CD4-positive, CD25-positive, alpha-beta regulatory T cell (primary cell): ENCODE measurements at regions not wholly inside any gene's neighbourhood (a gene's known extent, or its start where the extent isn't known, plus 50 kb on each side); places are given as distances from the start of the nearest gene placed in this dataset.

Source experiments
- ATAC-seq, 2 donors: fragments of 150-1000 bp; cut with Tn5 transposase; one replicate each; pipeline ENCODE4 v1.10.0; 2021; ENCODE audit warnings: low read depth in 2 of 2, moderate number of reproducible peaks in 2 of 2, moderate library complexity in 1 of 2
- DNase-seq, 3 donors: peaks; one replicate each; pipeline versions ENCODE4 v3.0.0 to v3.0.0-alpha.2; 2012 to 2022; ENCODE audit warnings: mixed read lengths in 1 of 3
- H3K27ac ChIP-seq: one replicate; pipeline ENCODE4 v1.7.0; 2013; ENCODE audit warnings: mild to moderate bottlenecking, low read length; ENCODE audit not compliant: insufficient read depth, poor library complexity, severe bottlenecking
- H3K27me3 ChIP-seq: one replicate; pipeline ENCODE4 v1.7.0; 2013; ENCODE audit warnings: low read length; ENCODE audit not compliant: control insufficient read depth, insufficient read depth
- H3K36me3 ChIP-seq: one replicate; pipeline ENCODE4 v1.7.0; 2013; ENCODE audit warnings: mild to moderate bottlenecking, low read length, moderate library complexity; ENCODE audit not compliant: control insufficient read depth, insufficient read depth
- H3K4me1 ChIP-seq: 2 replicates; pipeline ENCODE4 v1.7.0; 2013; ENCODE audit warnings: mild to moderate bottlenecking, low read length; ENCODE audit not compliant: insufficient read depth, control insufficient read depth, poor library complexity, severe bottlenecking
- H3K4me3 ChIP-seq: one replicate; pipeline ENCODE4 v1.7.0; 2013; ENCODE audit warnings: low read depth, mild to moderate bottlenecking, low read length, moderate library complexity
- H3K9me3 ChIP-seq, 2 experiments: 1 replicate in 1 of 2; 2 replicates in 1 of 2; pipeline ENCODE4 v1.7.0; 2013; ENCODE audit warnings: low read length in 2 of 2, mild to moderate bottlenecking in 1 of 2, moderate library complexity in 1 of 2; ENCODE audit not compliant: control insufficient read depth in 2 of 2
- H3K27ac Mint-ChIP-seq, 3 donors: one replicate each; pipeline ENCODE4 v1.8.0; 2020 to 2022; ENCODE audit warnings: mild to moderate bottlenecking in 3 of 3, mixed read lengths in 3 of 3, moderate library complexity in 2 of 3
- H3K27me3 Mint-ChIP-seq: one replicate; pipeline ENCODE4 v1.8.0; 2022; ENCODE audit warnings: mild to moderate bottlenecking, mixed read lengths
- H3K36me3 Mint-ChIP-seq: one replicate; pipeline ENCODE4 v1.8.0; 2020; ENCODE audit warnings: mixed read lengths
- H3K4me1 Mint-ChIP-seq, 4 donors: one replicate each; pipeline ENCODE4 v1.8.0; 2020 to 2022; ENCODE audit warnings: mixed read lengths in 4 of 4, mild to moderate bottlenecking in 1 of 4
- H3K4me3 Mint-ChIP-seq, 4 donors: one replicate each; pipeline ENCODE4 v1.8.0; 2020 to 2022; ENCODE audit warnings: mild to moderate bottlenecking in 4 of 4, mixed read lengths in 4 of 4, moderate library complexity in 3 of 4
- H3K9me3 Mint-ChIP-seq, 7 donors: one replicate each; pipeline ENCODE4 v1.8.0; 2020 to 2022; ENCODE audit warnings: mixed read lengths in 7 of 7, mild to moderate bottlenecking in 3 of 7, moderate library complexity in 2 of 7

GRCh38 chr14:34361504-34362011, 100.5 kb downstream of the SPTSSA start:
- H3K9me3 ChIP-seq: no peaks in the 10 kb centered on the region
- DNase-seq: no peak
- no peak overlapping the region for H3K4me3 ChIP-seq
- H3K9me3 Mint-ChIP-seq: no peaks in the 10 kb centered on the region
- H3K27me3 ChIP-seq: peaks cover 2% of the 10 kb centered on the region
- no peak overlapping the region for H3K27ac Mint-ChIP-seq
- H3K36me3 ChIP-seq: no peaks in the 10 kb centered on the region
- H3K4me1 Mint-ChIP-seq: no peaks in the 10 kb centered on the region
- H3K36me3 Mint-ChIP-seq: no peaks in the 10 kb centered on the region
- peaks cover 4% of the 10 kb centered on the region for H3K27me3 Mint-ChIP-seq
- no peak for ATAC-seq
- no peaks in the 10 kb centered on the region for H3K4me1 ChIP-seq
- H3K27ac ChIP-seq: no peak overlapping the region
- H3K4me3 Mint-ChIP-seq: no peak overlapping the region

- Mint-ChIP-seq H3K9me3 (no peaks in the 10 kb centered on the region), H3K27ac (no peak overlapping the region), H3K4me1 (no peaks in the 10 kb centered on the region), H3K4me3 (no peak overlapping the region), H3K36me3 (no peaks in the 10 kb centered on the region), H3K27me3 (no peaks in the 10 kb centered on the region)
- H3K36me3 ChIP-seq: no peaks in the 10 kb centered on the region
- no peak for ATAC-seq
- H3K4me3 ChIP-seq: no peak overlapping the region
- no peak overlapping the region for H3K27ac ChIP-seq
- peaks cover 2% of the 10 kb centered on the region for H3K27me3 ChIP-seq
- no peak for DNase-seq
- H3K9me3 ChIP-seq: no peaks in the 10 kb centered on the region
- no peaks in the 10 kb centered on the region for H3K4me1 ChIP-seq
These were observed 102.5 kb downstream of the SPTSSA start for GRCh38 chr14:34359420-34360117.

GRCh38 chr14:34356264-34356654, 105.8 kb downstream of the SPTSSA start:
- no peaks in the 10 kb centered on the region for H3K27me3 ChIP-seq
- no peak overlapping the region for H3K4me3 ChIP-seq
- no peak overlapping the region for H3K4me3 Mint-ChIP-seq
- H3K9me3 ChIP-seq: no peaks in the 10 kb centered on the region
- H3K27me3 Mint-ChIP-seq: no peaks in the 10 kb centered on the region
- no peaks in the 10 kb centered on the region for H3K36me3 Mint-ChIP-seq
- no peak overlapping the region for H3K27ac ChIP-seq
- no peak for ATAC-seq
- no peak for DNase-seq
- H3K27ac Mint-ChIP-seq: peak overlapping the region in 1 of 3 donors; percentile 22
- H3K4me1 Mint-ChIP-seq: no peaks in the 10 kb centered on the region
- no peaks in the 10 kb centered on the region for H3K36me3 ChIP-seq
- no peaks in the 10 kb centered on the region for H3K4me1 ChIP-seq
- H3K9me3 Mint-ChIP-seq: no peaks in the 10 kb centered on the region

GRCh38 chr14:34355584-34356263, 106.3 kb downstream of the SPTSSA start:
- no peak for ATAC-seq

GRCh38 chr14:34354556-34354955, 107.5 kb downstream of the SPTSSA start:
- H3K4me3 ChIP-seq: no peak overlapping the region
- no peak for DNase-seq
- Mint-ChIP-seq H3K4me1 (no peaks in the 10 kb centered on the region), H3K27ac (no peak overlapping the region), H3K9me3 (no peaks in the 10 kb centered on the region), H3K36me3 (no peaks in the 10 kb centered on the region), H3K4me3 (no peak overlapping the region), H3K27me3 (no peaks in the 10 kb centered on the region)
- no peak for ATAC-seq
- no peaks in the 10 kb centered on the region for H3K36me3 ChIP-seq
- no peaks in the 10 kb centered on the region for H3K27me3 ChIP-seq
- no peak overlapping the region for H3K27ac ChIP-seq
- no peaks in the 10 kb centered on the region for H3K4me1 ChIP-seq
- H3K9me3 ChIP-seq: no peaks in the 10 kb centered on the region

More at GRCh38 chr14:34355584-34356263, 106.3 kb downstream of the SPTSSA start:
- Mint-ChIP-seq H3K4me3 (no peak overlapping the region), H3K27me3 (no peaks in the 10 kb centered on the region), H3K9me3 (no peaks in the 10 kb centered on the region), H3K4me1 (no peaks in the 10 kb centered on the region), H3K36me3 (no peaks in the 10 kb centered on the region), H3K27ac (peak overlapping the region in 1 of 3 donors; percentile 22)
- no peaks in the 10 kb centered on the region for H3K36me3 ChIP-seq
- H3K4me3 ChIP-seq: no peak overlapping the region
- no peaks in the 10 kb centered on the region for H3K9me3 ChIP-seq
- no peak overlapping the region for H3K27ac ChIP-seq
- no peak for DNase-seq
- no peaks in the 10 kb centered on the region for H3K4me1 ChIP-seq
- H3K27me3 ChIP-seq: no peaks in the 10 kb centered on the region

- Histone ChIP-seq H3K27ac (no peak overlapping the region), H3K4me3 (no peak overlapping the region), H3K27me3 (no peaks in the 10 kb centered on the region), H3K4me1 (no peaks in the 10 kb centered on the region), H3K36me3 (no peaks in the 10 kb centered on the region), H3K9me3 (no peaks in the 10 kb centered on the region)
- Mint-ChIP-seq H3K9me3 (no peaks in the 10 kb centered on the region), H3K4me1 (no peaks in the 10 kb centered on the region), H3K36me3 (no peaks in the 10 kb centered on the region), H3K27me3 (no peaks in the 10 kb centered on the region), H3K27ac (no peak overlapping the region), H3K4me3 (no peak overlapping the region)
- no peak for DNase-seq
- no peak for ATAC-seq
These were observed 111.1 kb downstream of the SPTSSA start for GRCh38 chr14:34350903-34351302.

GRCh38 chr14:34348592-34348991, 113.4 kb downstream of the SPTSSA start:
- DNase-seq: no peak
- Histone ChIP-seq H3K4me1 (no peaks in the 10 kb centered on the region), H3K27me3 (no peaks in the 10 kb centered on the region), H3K9me3 (no peaks in the 10 kb centered on the region), H3K4me3 (no peak overlapping the region), H3K27ac (no peak overlapping the region), H3K36me3 (no peaks in the 10 kb centered on the region)
- no peak overlapping the region for H3K4me3 Mint-ChIP-seq
- H3K9me3 Mint-ChIP-seq: no peaks in the 10 kb centered on the region
- no peaks in the 10 kb centered on the region for H3K4me1 Mint-ChIP-seq
- no peaks in the 10 kb centered on the region for H3K36me3 Mint-ChIP-seq
- H3K27ac Mint-ChIP-seq: no peak overlapping the region
- ATAC-seq: no peak
- H3K27me3 Mint-ChIP-seq: peaks cover 4% of the 10 kb centered on the region

- no peaks in the 10 kb centered on the region for H3K27me3 ChIP-seq
- no peak overlapping the region for H3K27ac ChIP-seq
- Mint-ChIP-seq H3K9me3 (no peaks in the 10 kb centered on the region), H3K4me3 (no peak overlapping the region), H3K27ac (no peak overlapping the region), H3K27me3 (peaks cover 5% of the 10 kb centered on the region), H3K36me3 (no peaks in the 10 kb centered on the region), H3K4me1 (no peaks in the 10 kb centered on the region)
- no peak overlapping the region for H3K4me3 ChIP-seq
- no peaks in the 10 kb centered on the region for H3K9me3 ChIP-seq
- DNase-seq: no peak
- H3K4me1 ChIP-seq: no peaks in the 10 kb centered on the region
- ATAC-seq: no peak
- H3K36me3 ChIP-seq: no peaks in the 10 kb centered on the region
These were observed 114.4 kb downstream of the SPTSSA start for GRCh38 chr14:34347683-34348082.
